ENCODE measurements at regions not wholly inside any gene's neighbourhood (a gene's known extent, or its start where the extent isn't known, plus 50 kb on each side); places are given as distances from the start of the nearest gene placed in this dataset.
"Not testable (repeated sequence)": the region's sequence is repeated elsewhere in the genome, so short reads cannot be mapped to it uniquely, and the experiment has no call there.

GRCh38 chr1:38658883-38659282 lies 200.7 kb downstream of the RRAGC start:
- DNase-seq = no peak

- no peak for DNase-seq
Observed at GRCh38 chr1:38657873-38658272, 201.7 kb downstream of the RRAGC start.

GRCh38 chr1:38657207-38657840 lies 202.2 kb downstream of the RRAGC start:
- no peak for DNase-seq

GRCh38 chr1:38656726-38657125 lies 202.8 kb downstream of the RRAGC start:
- no peak for DNase-seq

GRCh38 chr1:38652217-38652616 lies 207.4 kb downstream of the RRAGC start:
- no peak for DNase-seq

GRCh38 chr1:38651669-38652068 lies 207.9 kb downstream of the RRAGC start:
- no peak for DNase-seq

GRCh38 chr1:38648417-38648816 lies 211.2 kb downstream of the RRAGC start:
- DNase-seq = no peak

GRCh38 chr1:38647341-38647740 lies 212.2 kb downstream of the RRAGC start:
- not testable (repeated sequence) for DNase-seq

GRCh38 chr1:38644092-38644491 lies 215.5 kb downstream of the RRAGC start:
- no peak for DNase-seq

GRCh38 chr1:38641661-38642060 lies 217.9 kb downstream of the RRAGC start:
- DNase-seq = no peak

- DNase-seq = no peak
Observed at GRCh38 chr1:38640371-38640770, 219.2 kb downstream of the RRAGC start.

- no peak for DNase-seq
Observed at GRCh38 chr1:38628241-38628640, 231.3 kb downstream of the RRAGC start.

- no peak for DNase-seq
Observed at GRCh38 chr1:38625939-38626338, 233.6 kb downstream of the RRAGC start.

GRCh38 chr1:38624336-38625039 lies 235.1 kb downstream of the RRAGC start:
- no peak for DNase-seq

GRCh38 chr1:38623529-38623928 lies 236.0 kb downstream of the RRAGC start:
- DNase-seq = no peak

- no peak for DNase-seq
Observed at GRCh38 chr1:38622197-38622596, 237.4 kb downstream of the RRAGC start.

GRCh38 chr1:38616846-38617245 lies 242.7 kb downstream of the RRAGC start:
- no peak for DNase-seq

GRCh38 chr1:38615680-38616079 lies 243.9 kb downstream of the RRAGC start:
- DNase-seq = no peak

GRCh38 chr1:38614861-38615260 lies 244.7 kb downstream of the RRAGC start:
- no peak for DNase-seq

- no peak for DNase-seq
Observed at GRCh38 chr1:38613996-38614395, 245.6 kb downstream of the RRAGC start.

- no peak for DNase-seq
Observed at GRCh38 chr1:38612951-38613350, 246.6 kb downstream of the RRAGC start.

- DNase-seq = no peak
Observed at GRCh38 chr1:38611664-38612211, 247.8 kb downstream of the RRAGC start.

GRCh38 chr1:38609166-38610025 lies 250.2 kb downstream of the RRAGC start:
- DNase-seq = no peak

Measured in CD4-positive, alpha-beta T cell treated with Interferon alpha-2 for 1 hour (primary cell).